HPDE6-E6E7 (cell line): ENCODE measurements at regions not wholly inside any gene's neighbourhood (a gene's known extent, or its start where the extent isn't known, plus 50 kb on each side); places are given as distances from the start of the nearest gene placed in this dataset.
A peak's percentile ranks its signal among the peaks of the same experiment; 100 is the strongest.

ENCODE experiments used
- DNase-seq: peaks from one replicate; pipeline ENCODE4 v3.0.0; 2011; ENCODE audit warnings: missing footprints; ENCODE audit errors: extremely low spot score

DNA sequence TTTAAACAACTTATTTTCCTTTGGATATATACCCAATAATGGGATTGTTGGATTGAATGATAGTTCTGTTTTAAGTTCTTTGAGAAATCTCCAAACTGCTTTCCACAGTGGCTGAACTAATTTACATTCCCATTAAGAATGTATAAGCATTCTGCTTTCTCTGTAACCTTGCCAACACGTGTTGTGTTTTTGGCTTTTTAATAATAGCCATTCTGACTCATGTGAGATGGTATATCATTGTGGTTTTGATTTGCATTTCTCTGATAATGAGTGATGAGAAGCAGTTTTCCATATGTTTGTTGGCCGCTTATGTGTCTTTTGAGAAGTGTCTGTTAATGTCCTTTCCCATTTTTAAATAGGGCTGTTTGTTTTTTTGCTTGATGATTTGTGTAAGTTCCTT is 155.6 kb upstream of the PITX2 start:
- no peak for DNase-seq

DNA sequence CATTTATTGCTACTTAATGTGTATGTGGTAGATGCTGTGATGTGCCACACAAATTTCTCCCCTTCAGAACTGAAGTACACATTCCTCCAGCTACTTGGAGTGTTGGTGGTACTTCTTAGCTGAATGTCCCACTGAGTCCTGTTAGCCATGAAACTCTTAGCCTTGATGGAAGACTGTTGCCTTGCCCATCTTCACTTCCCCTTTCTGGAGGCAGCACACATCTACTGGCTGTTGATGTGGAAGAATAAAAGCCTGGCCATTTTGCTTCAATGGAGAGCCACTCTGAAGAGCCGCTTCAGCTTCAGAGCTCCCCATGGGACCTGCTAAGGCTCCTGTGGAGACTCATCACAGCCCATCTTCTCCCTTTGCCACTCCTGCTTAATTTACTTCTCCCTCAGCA is 157.7 kb upstream of the PITX2 start:
- no peak for DNase-seq

DNA sequence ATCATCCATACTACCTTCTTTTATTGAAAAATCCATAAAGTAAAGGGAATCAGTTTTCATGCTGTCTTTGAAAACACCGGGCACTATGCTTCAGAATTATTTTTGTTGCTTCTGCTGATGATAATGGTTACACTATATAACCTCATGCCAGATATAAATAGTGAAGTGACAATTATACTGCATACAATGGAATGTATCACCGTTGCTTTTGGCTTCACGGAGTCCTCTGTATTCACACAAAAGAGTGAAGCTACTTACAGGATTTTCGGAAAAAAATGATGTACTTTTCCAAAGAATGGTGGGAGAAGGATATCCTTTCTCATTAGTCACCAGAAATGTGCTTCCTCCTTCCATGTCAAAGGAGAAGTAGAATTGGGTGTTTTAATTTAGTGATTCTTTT is 159.1 kb upstream of the PITX2 start:
- DNase-seq, result no peak

DNA sequence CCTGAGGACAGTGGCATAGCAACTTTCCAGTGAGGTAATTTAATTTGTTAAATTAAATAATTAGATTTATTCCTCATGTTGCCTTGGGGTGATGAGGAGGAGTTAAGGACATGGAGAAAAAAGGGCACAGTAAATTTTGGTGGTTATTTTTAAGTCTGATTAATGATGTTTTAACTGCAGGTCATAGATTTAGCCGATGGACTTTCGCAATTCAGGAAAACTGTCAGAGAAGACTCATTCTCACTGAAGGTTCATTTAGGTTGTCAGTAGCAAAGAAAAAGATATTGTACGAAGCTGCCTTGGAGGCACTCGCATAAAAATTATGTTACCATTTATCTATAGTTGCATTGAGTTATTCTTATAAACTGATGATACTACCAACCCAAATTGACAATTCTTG is 164.2 kb upstream of the PITX2 start:
- DNase-seq, result no peak

DNA sequence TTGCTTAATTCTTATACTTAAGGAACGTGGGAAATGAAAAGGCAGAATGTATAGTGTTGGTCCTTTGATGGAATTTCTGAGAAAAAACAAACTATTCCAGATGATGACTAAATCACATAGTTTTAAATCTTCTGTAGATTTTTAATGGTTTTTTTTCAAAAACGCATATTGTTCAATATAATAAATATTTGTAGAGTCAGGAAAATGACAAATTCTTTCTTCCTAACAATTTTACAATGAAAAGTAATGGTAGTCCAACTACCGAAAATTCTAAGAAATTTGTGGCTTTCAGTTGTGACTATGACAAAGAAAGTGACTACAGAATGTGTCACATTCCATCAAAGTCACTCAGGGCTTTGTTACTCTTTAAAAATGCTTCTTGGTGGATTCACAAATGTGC is 164.8 kb upstream of the PITX2 start:
- DNase-seq, result no peak

DNA sequence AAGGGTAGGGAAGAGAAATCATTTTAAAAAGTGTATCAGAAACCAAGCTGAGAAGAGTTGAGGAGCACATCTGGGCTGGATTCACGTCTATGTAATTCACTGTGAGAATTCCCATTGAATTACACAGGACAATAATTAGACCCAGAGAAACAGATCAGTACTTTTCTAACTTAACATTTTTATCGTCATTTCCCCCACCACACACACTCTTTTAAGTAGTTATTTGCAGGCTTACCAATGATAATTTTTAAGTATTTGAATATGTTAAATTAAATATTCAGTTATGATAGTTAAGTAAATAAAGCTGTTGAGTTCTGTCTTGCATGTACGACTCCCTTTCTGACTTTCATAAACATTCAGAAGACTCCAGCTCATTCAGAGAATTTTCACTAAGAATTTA is 165.4 kb upstream of the PITX2 start:
- DNase-seq, result no peak

DNA sequence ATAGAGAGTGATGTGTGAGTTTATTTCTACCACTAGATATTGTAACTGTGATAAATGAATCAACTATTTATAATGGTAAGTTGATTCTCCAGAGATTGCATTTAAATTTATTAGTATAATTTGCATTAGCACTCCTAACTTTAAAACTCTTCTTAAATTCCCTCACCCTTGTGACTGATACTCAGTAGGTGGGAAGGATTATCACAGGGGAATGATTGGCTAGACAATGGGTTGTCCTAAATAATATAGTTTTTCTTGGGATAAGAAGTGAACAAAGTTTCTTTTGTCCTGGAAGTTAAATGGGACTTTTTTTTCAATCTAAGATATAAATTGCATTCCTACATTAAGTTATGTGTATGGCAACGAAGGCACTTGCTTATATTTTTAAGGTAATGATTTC is 169.2 kb upstream of the PITX2 start:
- DNase-seq, result no peak

DNA sequence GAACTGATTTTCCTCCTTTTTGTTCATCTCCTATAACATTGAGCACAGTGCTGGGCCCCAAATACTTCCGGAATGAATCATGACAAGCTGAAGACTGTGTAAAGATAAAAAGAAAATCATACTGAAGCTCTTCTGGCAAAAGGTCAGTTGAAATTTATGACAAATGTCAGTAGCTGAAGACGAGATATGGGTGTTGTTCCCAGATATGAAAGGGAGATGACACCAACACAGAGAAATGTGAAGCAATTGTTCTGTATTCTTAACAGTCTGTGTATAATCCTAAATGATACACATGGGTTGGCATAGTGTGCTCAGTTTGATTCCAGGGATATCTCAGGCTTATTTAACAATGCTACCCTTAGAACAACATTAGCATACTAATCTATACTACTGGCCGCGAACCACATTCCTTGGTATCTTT is 170.5 kb upstream of the PITX2 start:
- DNase-seq, result no peak

DNA sequence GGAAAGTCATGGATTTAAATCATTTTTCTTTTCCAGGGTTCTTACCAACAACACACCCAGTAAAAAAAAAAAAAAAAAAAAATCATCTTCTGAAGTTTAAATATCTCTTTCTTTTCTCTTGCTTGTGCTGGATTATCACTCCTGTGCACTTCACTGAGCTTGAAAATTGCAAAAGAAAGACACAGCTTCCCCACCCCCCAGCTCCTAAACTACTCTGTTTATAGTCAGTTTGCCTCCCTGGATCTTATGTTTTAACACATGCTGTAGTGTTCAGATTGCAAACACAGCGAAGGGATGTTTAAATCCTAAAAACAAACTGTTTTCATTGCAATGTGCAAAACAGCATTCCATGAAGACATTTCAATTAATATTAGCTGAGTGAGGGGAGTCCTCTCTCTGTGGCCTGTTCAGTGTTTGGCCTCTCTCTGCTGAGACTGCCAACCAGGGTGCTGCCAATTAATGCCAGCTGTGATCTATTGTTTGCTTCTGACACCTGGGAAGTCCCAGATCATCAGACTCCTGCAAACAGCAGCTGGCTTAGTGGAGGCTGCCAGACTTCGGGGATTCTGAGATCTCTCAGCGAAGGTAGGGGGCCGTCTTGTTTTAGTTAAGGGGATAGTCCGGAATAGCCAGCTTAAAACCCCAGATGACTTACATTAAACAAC is 171.1 kb upstream of the PITX2 start:
- no peak for DNase-seq

DNA sequence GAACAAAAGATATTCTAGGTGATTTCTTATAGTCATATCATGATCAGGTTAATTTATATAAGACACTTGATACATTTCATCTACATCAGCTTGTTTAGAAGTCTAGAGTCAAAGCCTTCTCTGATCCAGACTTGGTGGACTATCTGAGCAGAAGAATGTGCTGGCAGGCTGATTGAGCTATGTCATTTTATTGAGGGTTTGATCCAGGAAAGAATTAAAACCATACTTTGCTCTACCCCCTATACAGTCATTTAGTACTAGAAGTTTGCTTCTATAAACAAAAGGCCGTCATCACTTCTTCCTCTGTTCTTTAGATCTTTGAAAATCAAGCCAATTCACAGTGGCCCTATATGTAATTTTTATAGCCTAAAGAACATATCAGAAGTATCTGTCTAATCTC is 173.1 kb upstream of the PITX2 start:
- DNase-seq, result no peak

DNA sequence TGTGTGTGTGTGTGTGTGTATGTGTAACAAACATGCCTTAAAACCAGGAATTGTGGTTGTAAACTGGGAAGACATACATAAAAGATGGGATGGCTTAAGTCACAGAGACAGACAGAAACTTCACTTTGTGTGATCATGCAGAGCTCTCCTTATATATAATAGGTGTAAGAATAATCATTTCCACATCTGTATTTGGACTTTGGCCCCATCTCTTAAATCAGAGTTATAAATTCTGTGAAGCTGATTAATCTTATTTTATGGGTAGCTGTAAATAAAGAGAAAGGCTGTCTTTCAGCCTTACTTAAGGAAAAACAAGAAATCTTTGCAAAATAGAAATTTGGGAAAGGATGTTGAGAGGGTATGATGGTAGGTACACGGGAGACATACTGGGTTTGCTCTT is 174.6 kb upstream of the PITX2 start:
- no peak for DNase-seq

DNA sequence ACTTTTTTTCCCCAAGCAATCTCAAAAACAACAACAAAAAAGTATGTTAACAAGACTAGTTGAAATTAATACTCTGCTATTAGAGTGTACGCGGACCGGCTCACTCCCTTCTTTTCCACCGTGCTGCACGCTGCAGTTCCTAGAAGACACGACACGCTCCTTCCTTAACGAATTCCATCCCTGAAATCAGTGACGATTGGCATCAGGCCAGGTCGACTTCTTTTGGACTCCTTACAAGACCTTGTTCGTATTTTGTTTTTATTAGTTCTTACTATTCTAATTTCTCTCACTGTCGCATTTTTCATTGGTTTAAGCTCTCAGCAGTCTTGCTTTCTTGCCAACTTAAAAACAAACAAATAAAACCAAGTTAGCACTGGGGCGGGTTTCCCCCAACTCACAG is 175.8 kb upstream of the PITX2 start:
- DNase-seq, result no peak

DNA sequence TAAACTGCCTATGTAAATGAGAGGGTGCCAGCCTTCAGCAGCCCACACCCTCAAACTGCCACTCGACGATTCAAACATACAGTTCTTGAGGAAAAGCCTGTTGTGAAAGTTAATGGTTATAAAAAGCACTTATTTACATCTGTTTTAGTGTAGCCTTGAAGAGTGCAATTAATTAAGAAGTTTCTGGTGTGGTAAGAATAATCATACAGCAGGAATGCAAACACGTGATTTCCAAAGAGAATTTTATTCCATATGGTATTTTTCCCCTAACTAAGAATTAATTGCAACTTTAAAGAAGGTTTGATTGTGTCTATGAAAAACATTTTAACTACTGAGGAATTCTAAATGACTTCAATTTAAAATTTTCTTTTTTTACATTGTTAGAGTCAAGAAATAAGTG is 176.3 kb upstream of the PITX2 start:
- no peak for DNase-seq

DNA sequence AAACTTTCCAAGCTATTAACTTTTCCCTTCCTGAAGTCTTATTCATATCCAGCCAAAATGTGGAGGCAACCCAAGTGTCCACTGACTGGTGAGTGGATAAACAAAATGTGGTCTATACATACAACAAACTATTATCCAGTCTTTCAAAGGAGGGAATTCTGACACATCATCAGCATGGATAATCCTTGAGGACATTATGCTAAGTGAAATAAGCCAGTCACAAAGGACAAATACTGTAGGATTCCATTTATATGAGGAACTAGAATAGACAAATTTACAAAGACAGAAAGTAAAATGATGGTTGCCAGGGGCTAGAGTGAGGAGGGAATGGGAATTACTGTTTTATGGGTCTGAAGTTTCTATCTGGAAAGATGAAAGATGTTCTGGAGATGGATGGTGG is 178.7 kb upstream of the PITX2 start:
- DNase-seq, result no peak

DNA sequence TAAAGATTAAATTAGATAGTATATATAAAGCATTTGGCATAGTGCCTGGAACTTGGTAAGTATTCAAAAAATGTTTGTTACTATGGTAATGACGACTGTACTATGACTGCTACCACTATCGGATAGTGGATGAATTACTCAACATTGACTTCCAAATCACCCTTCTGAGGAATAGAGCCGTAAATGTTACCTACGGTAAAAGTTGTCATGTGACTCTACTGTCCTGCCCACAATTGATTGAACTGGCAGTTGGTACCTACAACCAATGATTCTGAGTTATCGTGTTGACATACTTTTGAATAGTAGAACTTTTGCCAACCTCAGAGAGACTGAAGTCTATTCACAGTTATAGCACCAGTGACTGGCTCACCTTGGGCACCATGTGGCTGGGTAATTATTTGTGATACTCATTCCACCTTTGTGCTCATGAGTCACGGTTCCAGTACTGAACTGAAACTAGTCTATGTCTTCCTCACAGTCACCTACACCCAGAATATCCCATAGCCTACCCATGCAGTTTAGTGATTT is 185.5 kb upstream of the PITX2 start:
- DNase-seq, result no peak

DNA sequence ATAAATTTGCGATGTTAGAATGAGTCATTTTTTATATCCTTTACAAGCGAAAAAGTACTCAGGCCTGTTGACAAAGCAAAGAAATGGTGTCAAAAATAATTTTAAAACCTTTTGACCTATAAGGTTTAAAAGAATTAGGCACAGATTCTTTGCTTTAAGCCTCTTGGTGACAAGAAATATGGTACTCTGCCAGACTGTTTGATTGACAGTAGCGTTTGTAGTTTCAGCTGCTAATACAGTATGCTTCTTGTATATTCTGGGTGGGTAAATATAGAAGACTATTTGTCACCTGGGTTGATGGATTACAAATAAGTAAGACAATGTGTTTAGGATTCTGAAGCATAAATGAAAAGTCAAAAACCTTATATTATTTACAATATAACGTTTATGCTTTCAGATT is 193.1 kb upstream of the PITX2 start:
- DNase-seq, result no peak

DNA sequence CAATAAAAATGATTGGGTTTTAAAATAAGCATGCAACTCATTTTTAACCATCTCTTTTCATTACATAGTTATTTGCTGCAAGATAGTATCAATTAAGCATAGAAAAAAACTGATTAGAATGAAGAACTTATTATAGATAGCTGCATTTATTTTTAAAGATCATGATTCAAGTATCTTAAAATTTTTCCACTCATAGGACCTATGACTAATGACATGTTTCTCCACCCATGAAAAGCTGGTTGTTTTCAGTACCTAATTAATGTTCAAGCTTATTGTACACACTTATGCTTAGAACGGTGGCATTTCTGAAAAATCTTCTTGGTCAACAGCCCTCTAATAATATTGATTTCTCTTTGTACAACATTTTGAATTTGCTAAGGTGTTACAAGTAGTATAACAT is 193.5 kb upstream of the PITX2 start:
- DNase-seq, result no peak

DNA sequence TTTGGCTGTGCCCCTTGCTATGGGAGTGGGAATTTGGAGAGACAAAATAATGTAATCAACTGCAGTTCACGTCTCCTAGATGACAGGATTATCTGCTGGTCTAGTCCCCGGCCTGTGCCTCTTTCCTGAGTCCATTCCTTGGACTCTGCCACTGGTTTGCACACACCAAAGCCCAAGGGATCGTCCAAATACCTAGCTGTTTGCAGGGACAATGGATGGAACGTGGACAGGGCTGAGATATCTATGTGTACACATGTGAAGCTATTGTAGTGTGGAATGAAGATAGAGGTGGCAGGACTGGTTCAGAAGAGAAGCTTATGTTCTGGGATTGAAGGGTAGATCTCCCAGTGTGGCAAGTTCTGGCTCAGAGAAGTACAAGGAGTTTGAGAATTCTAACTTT is 198.3 kb upstream of the PITX2 start:
- DNase-seq, result no peak

DNA sequence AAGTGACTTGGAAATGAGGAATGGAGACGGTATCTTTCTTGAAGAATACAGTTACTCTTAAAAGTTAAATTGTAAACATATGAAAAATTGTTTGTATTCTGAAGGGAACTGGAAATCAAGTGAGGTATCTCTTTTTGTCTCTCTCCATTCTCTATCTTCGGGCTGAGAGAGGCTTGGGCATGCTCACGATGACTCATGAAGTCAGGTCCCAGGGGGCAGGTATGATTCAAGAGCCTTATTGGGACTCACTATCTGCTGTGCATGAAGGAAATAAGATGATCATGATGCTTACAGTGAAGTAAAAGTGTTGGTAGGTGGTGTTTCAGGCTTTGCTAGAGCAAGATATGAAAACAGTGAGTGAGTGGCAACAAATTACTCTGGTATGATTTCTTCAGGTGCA is 200.4 kb upstream of the PITX2 start:
- peak; percentile 60 for DNase-seq

DNA sequence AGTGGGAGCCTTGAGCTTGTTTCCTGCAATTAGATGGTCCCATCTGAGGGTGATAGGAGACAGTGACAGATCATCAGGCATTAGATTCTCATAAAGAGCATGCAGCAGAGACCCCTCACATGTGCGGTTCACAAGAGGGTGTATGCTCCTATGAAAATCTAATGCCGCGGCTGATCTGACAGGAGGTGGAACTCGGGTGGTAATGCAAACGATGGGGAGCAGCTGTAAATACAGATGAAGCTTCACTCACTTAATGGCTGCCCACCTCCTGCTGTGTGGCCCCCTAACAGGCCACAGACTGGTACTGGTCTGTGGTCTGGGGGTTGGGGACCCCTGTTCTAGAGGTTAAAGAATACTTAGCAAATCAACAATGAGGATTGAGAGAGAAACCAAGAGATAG is 201.5 kb upstream of the PITX2 start:
- DNase-seq, result no peak

DNA sequence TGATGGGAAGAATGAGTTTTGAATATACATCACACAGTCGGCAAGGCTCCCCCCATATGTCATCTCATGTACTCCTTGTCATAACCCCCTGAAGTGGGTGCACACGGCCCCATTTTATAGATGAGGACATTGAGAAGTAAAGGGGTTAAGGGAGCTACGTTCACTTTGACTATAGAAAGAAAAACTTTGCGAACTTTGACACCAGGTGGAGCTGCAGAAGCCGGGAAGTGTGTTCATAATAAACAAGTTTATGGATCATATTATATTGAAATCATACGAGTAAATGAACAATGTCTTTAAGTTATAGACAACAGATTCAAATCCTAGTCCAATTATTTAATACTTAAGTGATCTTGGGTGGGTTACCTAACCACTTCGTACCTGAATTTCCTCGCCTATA is 203.8 kb upstream of the PITX2 start:
- no peak for DNase-seq

DNA sequence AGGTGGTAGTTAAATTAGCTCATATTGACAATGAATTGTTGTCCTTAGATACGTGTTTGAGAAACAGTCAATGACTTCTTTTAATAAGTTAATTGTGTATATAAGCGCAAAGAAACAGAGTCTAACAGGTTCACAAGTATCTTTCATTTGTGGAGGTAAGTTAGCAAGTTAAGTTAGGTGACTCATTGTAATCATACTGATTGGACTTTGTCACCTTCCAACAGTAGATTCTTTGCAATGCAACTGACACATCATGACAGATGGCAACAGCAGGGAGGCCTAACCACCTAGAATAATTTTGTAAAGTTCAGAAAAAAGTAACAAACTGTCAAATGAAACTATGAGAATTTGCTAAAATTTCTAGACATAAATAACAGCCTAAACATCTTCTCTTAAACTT is 207.6 kb upstream of the PITX2 start:
- no peak for DNase-seq

DNA sequence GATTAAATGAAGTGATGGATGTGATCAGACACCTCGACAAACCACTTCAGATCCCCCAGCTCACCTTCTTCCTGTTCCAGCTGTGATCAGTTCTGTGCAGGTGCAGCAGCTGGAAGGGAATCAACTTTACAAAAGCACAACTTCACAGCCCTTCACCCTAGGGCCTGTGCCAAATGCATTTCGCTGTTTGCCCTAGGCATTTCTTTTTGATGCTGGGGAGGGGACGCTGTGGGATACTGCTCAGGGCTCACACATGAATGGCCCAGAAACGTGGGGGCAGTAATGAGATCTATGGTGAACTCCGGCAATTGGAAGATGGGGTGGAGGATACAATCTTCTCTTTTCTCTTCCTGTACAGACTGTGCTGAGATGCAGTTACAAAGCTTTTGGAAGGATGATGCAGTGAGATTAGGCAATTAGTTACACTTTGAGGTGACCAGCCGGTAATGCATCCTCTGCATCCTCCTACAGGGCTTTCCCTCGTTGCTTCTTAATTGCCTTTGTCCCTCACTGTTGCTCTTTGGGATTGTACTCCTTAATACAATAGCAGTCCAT is 215.1 kb upstream of the PITX2 start:
- no peak for DNase-seq

DNA sequence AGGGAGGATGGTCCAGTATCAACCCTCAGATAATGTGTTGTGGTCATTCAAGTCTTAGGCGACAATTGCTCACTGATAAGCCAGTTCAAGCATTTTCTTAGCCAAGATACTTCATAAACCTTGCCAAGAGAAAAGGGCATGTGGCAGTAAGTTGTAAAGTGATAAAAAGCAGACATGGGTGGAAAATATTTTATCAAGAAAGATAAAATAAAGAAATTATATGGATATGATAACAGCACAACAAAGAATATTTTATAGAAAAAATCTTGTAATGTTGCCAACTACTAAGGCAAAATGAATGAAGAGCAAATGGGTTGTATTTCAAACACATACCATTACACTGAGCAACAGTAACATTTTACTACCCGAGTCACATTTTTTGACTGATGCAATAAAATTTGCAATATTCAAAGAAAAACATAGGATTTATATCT is 217.4 kb upstream of the PITX2 start:
- no peak for DNase-seq
